ENCODE measurements at regions not wholly inside any gene's neighbourhood (a gene's known extent, or its start where the extent isn't known, plus 50 kb on each side); places are given as distances from the start of the nearest gene placed in this dataset.

- TF ChIP-seq CTCF (IDR thresholded peaks at IDR 0.05) (no peak), POLR2A (IDR thresholded peaks at IDR 0.05) (no peak), POLR2AphosphoS5 (IDR thresholded peaks at IDR 0.05) (no peak)
Observed at GRCh38 chr14:22002860-22003284, 329.3 kb upstream of the OR4E1 start.
